HG03095 (cell line): ENCODE measurements at regions not wholly inside any gene's neighbourhood (a gene's known extent, or its start where the extent isn't known, plus 50 kb on each side); places are given as distances from the start of the nearest gene placed in this dataset.
"Not testable (repeated sequence)": the region's sequence is repeated elsewhere in the genome, so short reads cannot be mapped to it uniquely, and the experiment has no call there.

Experiments
- ATAC-seq: cut with Tn5 transposase; IDR thresholded peaks from one replicate; pipeline ENCODE4 v1.9.1; 2021; ENCODE audit warnings: moderate library complexity; ENCODE audit not compliant: unreplicated experiment

DNA sequence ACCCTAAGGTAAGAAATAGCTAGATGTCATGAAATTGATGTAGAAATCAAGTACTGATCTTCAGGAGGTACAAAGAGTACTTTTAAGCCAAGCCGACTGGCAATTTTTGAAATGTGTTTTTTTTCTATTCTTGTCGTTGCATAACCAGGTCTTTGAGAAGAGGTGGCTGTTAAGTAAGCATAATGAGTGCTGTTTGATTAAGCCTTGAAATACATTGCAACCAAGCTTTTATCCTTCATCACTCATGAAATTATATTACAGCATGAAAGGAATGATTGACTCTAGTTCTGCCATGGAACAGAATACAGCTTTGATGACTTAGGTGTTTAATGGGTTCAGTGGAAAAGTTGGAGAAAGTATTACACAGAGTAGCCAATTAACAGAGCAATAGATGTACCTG lies 1720.2 kb upstream of the SEL1L start:
- no peak for ATAC-seq

DNA sequence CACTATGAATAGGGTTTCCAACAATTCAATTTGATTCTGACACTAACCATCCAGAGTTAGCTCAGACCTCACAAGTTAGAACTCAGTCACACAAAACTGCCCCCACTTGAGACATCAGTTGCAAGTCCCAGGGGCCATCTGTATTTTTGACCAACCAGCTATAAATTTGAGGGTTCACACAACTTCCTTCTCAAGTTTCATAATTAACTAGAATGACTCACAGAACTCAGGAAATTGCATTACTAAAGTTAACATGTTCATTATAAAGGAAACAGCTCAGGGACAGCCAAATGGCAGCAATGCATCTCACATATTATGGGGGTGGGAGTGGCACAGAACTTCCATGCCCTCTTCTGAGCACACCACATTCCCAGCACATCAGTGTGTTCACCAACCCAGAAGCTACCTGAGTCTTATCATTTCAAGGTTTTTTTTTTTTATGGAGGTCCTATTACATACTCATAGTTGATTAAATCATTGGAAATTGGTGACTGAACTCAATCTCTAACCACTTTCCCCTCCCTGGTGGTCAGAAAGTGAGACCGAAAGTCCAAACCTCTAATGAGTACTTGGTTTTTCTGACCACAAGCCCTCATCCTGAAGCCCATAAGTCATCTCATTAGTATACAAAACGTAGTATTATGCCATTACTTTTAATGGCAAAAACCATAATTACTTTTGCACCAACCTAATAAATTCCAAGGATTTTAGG lies 1721.5 kb upstream of the SEL1L start:
- ATAC-seq = no peak

DNA sequence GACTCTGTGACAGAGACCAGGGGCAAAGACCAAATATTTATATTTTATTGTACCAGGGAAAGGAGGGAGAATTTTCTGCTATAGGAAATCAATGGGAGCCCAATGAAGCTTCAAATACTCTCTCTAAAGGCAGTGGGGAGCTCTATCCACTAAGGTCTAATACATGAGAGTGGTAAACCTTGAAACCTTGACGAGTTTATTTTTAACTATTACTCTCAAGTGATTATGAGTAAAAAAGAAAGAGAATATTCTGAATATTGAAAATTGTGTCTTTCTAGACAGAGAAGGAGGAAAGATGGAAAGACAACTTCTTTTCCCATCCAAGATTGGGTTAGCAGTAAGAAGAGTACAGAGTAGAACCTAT lies 1722.1 kb upstream of the SEL1L start:
- ATAC-seq = no peak

GRCh38 chr14:83257466-83258439 lies 1724.1 kb upstream of the SEL1L start:
- no peak for ATAC-seq

GRCh38 chr14:83260751-83261150 lies 1727.1 kb upstream of the SEL1L start:
- ATAC-seq = no peak

- ATAC-seq = no peak
Measured at GRCh38 chr14:83269583-83269982, 1735.9 kb upstream of the SEL1L start.

- no peak for ATAC-seq
Measured at GRCh38 chr14:83271663-83272062, 1738.0 kb upstream of the SEL1L start.

GRCh38 chr14:83280719-83281118 lies 1747.1 kb upstream of the SEL1L start:
- no peak for ATAC-seq

DNA sequence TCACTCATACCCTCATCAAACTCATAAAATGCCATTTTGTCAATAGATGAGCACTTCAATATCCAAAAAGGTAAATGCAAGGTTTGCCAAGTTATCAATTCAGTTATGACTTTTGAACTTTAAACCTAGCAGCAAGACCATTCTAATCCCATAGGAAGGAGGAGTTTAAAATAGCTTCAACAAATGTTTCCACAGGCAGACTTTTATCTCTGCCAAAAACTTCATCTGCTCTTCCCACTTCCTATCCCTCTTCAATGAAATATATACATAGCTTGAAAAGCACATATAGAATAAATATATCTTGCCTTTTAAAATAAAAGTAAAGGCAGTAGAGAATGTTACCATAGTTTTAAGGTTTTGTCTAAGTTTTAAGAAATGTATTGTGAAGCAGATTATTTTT lies 1749.1 kb upstream of the SEL1L start:
- ATAC-seq = no peak

DNA sequence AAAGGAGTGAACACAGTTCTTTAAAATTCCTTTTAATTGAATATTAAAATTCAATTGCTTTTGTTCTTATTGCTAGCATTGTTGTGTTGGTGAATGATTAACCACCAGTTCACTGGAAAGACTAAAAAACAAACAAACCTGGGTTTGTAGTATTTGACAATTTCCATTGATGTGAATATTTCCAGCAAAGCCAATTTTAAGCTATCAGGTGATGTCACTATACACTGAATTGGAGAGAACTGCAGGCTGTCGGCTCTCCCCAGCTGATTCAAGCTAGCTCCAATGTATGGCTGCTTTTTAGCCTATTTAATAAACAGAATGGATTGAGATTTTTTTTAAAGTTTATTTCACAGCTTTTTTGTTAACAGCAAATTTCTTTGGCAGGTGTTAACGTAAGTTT lies 1753.6 kb upstream of the SEL1L start:
- ATAC-seq = no peak

DNA sequence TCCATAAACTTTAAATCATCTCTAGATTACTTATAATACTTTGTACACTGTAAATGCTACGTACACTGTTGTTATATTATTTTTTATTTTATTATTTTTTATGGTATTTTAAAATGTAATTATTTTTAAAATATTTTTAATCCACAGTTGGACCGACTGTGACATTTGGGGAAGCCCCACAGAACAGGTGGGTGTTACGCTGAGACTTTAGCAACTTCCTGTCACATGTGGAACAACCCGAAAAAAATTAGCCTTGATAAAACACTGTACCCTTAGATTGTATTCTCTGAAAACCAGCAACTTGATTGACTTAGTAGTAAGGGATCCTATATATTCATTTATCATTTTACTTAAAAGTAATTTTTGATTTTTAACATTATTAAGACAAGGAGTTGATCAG lies 1755.7 kb upstream of the SEL1L start:
- no peak for ATAC-seq

DNA sequence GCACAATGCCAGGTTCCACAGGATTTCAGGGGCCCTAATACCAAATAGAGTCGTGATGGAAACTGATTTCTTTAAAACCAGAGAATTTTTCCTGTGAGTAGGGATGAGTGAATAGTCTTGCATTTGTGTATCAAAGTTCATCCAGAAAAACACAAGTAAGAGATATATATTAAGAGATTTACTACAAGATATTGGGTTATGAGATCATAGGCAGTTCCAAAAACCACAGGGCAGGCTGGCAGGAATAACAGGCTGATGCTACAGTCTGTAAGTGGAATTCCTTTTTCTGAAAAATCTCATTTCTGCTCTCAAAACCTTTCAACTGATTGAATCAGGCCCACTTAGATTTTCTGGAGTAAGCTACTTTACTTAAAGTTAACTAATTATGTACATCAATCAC lies 1756.2 kb upstream of the SEL1L start:
- no peak for ATAC-seq

- ATAC-seq = no peak
Measured at GRCh38 chr14:83290447-83290846, 1756.8 kb upstream of the SEL1L start.

DNA sequence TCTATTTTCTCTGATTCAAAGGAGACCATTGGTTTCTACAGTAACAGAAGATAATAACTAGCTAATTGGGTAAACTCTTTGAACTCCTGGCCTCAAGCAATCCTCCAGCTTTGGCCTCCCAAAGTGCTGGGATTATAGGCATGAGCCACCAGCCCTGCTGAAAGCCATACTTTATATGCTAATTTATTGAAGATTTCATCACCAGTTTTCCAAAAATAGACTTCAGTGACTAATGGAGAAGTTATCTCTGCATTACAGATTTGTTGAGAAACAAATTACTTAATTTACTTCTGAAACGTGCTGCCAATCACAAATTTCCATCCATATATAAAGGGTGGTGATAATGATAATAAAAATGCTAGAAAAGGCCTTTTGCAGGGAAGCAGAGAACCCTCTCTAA lies 1758.1 kb upstream of the SEL1L start:
- ATAC-seq = no peak

DNA sequence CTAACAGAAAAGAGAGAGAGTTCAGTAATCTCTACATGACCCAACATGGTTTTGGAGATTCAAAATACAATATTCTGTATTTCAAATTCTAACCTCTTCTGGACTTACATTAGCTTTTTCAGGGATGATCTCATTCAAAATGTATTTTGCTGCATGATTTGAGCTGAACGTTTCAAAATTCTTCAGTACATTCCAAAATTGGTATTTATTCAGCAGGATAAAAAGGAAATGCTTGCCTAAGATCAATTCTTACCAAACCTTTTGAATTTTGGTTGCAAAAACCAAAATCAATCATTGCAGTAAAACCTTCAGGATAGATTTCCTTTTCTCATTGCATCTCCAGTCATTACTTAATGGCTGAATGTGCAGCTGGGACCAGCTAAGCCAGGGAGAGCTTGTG lies 1761.3 kb upstream of the SEL1L start:
- ATAC-seq = no peak

GRCh38 chr14:83297361-83297760 lies 1763.7 kb upstream of the SEL1L start:
- ATAC-seq = no peak

DNA sequence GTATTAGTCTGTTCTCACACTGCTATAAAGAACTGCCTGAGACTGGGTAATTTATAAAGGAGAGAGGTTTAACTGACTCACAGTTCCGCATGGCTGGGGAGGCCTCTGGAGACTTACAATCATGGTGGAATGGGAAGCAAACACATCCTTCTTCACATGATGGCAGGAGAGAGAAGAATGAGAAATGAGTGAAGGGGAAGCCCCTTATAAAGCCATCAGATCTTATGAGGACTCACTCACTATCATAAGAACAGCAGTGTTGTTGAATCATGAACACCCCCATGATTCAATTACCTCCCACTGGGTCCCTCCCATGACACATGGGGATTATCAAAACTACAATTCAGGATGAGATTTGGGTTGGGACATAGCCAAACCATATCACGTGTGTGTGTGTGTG lies 1764.4 kb upstream of the SEL1L start:
- not testable (repeated sequence) for ATAC-seq

DNA sequence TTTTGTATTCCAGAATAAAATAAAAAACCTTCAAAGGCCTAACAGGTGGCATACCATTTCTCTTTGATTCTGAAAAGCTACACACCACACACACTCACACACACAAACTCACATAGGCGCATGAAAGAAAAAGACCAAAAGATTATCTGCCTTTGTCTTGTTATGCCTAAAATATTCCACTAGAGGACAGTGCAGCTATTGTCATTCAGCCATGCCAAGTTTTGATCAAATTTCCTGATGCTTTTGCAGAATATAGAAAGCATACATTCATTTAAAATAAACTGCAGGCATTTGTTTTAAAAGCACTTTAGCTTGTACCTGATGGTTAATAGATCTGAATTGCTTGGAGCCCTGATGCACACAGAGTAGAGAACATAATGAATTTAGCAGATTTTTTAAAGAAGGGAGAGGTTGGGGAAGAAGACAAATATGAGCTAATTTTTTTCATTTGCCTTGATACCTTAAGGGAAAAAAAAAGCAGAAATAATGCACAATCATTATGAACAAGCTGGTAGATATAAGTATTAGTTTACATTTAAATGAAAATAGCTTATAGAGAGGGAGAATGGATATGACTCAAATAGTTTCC lies 1766.9 kb upstream of the SEL1L start:
- no peak for ATAC-seq

DNA sequence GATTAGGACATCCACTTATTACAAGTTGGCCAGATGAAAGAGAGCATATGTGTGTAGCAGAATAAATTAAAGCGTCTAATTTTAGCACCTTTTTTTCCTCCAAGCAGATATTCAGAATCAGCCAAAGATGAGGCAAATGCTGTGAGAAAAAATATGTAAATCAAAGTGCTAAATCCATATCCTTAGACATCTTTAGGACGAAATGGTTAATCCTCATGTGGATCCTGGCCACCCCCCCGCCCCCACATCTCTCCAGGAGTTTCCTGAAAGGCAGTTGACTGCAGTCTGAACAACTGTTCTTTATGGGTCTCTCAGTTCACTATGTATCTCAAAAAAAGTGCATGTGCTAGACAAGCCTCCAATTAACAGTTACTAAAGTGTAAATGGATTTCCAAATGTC lies 1768.1 kb upstream of the SEL1L start:
- ATAC-seq = no peak

DNA sequence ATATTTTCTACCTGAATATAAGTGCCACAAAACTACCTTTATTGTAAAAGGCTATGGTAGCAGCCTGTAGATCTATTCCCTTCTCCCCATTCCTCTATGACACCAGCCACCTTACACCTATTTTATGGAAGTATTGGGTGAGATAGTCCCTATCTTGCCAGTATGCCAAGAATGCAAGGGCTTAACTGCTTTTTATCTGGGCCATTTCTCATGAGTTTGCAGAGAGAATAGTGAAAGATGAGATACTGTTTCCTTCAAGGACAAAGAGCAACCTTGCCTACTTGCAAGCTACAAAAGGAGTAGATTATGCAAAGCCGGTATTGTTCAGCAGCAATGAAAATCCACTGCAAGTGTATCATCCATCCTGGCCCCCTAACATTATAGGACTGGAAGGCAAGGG lies 1775.6 kb upstream of the SEL1L start:
- ATAC-seq = no peak

DNA sequence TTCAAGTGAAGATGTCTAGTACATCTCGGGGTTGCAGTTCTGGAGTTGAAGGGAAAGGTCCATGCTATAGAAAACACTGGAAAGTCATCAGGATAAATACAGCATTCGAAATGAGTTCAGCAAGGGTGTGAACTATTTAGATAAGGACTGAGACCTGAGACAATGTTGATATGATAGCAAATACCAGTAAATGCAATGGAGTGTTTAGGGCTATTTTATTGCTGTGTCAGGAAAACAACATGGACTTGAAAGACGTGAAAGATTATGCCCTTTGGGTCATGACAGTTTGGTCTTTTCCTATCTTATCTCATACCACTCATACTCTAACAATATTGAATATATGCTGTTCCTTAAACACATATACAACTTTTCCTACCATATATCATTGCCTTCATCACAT lies 1776.2 kb upstream of the SEL1L start:
- no peak for ATAC-seq

DNA sequence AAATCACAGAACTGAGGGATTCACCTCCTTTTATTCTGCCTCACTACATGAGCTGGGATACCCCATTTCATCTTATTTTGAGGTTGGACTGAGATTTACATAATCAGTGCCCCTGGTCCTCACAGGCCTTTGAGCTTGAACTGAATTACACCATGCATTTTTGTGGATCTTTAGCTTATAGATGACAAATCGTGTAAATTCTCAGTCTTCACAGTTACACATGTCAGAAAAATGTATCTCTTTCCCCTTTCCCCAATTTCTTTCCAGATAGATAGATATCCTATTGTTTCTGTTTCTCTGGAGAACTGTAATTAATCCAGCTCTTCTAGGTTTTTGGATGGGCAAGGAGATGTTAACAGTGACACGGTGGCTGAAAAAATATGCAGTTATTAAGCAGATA lies 1778.9 kb upstream of the SEL1L start:
- no peak for ATAC-seq
